ENCODE measurements at regions not wholly inside any gene's neighbourhood (a gene's known extent, or its start where the extent isn't known, plus 50 kb on each side); places are given as distances from the start of the nearest gene placed in this dataset.
"Not testable (repeated sequence)": the region's sequence is repeated elsewhere in the genome, so short reads cannot be mapped to it uniquely, and the experiment has no call there.

- no peaks in the 10 kb centered on the region for H3K4me1 ChIP-seq
- no peaks in the 10 kb centered on the region for H3K27me3 ChIP-seq
- intact Hi-C loops (cut with DNase I; ENCODE audit: low total_unique reads) = no loop called here
- no peak for DNase-seq
- no peaks in the 10 kb centered on the region for H3K36me3 ChIP-seq
- no peaks in the 10 kb centered on the region for H3K9me3 ChIP-seq
- no peak overlapping the region for H3K4me3 ChIP-seq
- no peak overlapping the region for H3K27ac ChIP-seq
- TF ChIP-seq POLR2A (IDR thresholded peaks at IDR 0.05) (no peak), CTCF (IDR thresholded peaks at IDR 0.05) (no peak)
Measured at GRCh38 chr2:76159042-76159648, 448.4 kb upstream of the GCFC2 start.

- Histone ChIP-seq H3K27ac (no peak overlapping the region), H3K4me1 (no peaks in the 10 kb centered on the region), H3K27me3 (no peaks in the 10 kb centered on the region), H3K36me3 (no peaks in the 10 kb centered on the region), H3K9me3 (no peaks in the 10 kb centered on the region), H3K4me3 (no peak overlapping the region)
- no peak for DNase-seq
- no peak for TF ChIP-seq CTCF (IDR thresholded peaks at IDR 0.05)
- TF ChIP-seq POLR2A (IDR thresholded peaks at IDR 0.05) = no peak
- intact Hi-C loops (cut with DNase I; ENCODE audit: low total_unique reads) = no loop called here
Measured at GRCh38 chr2:76157531-76157930, 446.8 kb upstream of the GCFC2 start.

- H3K27me3 ChIP-seq = no peaks in the 10 kb centered on the region
- DNase-seq = no peak
- H3K36me3 ChIP-seq = no peaks in the 10 kb centered on the region
- no peak overlapping the region for H3K27ac ChIP-seq
- no peaks in the 10 kb centered on the region for H3K9me3 ChIP-seq
- H3K4me3 ChIP-seq = no peak overlapping the region
- intact Hi-C loops (cut with DNase I; ENCODE audit: low total_unique reads) = no loop called here
- TF ChIP-seq CTCF (IDR thresholded peaks at IDR 0.05) = no peak
- no peak for TF ChIP-seq POLR2A (IDR thresholded peaks at IDR 0.05)
- no peaks in the 10 kb centered on the region for H3K4me1 ChIP-seq
Measured at GRCh38 chr2:76154981-76155380, 444.3 kb upstream of the GCFC2 start.

- intact Hi-C loops (cut with DNase I; ENCODE audit: low total_unique reads) = no loop called here
- DNase-seq = no peak
- TF ChIP-seq POLR2A (IDR thresholded peaks at IDR 0.05) = no peak
- no peak for TF ChIP-seq CTCF (IDR thresholded peaks at IDR 0.05)
- H3K9me3 ChIP-seq = no peaks in the 10 kb centered on the region
- H3K4me1 ChIP-seq = no peaks in the 10 kb centered on the region
- no peaks in the 10 kb centered on the region for H3K27me3 ChIP-seq
- H3K4me3 ChIP-seq = no peak overlapping the region
- H3K36me3 ChIP-seq = no peaks in the 10 kb centered on the region
- H3K27ac ChIP-seq = no peak overlapping the region
Measured at GRCh38 chr2:76149846-76150245, 439.1 kb upstream of the GCFC2 start.

- H3K36me3 ChIP-seq; H3K4me1 ChIP-seq; DNase-seq; intact Hi-C loops (cut with DNase I; ENCODE audit: low total_unique reads); H3K27me3 ChIP-seq; H3K9me3 ChIP-seq; H3K4me3 ChIP-seq; H3K27ac ChIP-seq: not testable (repeated sequence)
Measured at GRCh38 chr2:76139303-76139702, 428.6 kb upstream of the GCFC2 start.

GRCh38 chr2:76128622-76129021 lies 417.9 kb upstream of the GCFC2 start:
- no peaks in the 10 kb centered on the region for H3K4me1 ChIP-seq
- intact Hi-C loops (cut with DNase I; ENCODE audit: low total_unique reads) = no loop called here
- no peak overlapping the region for H3K27ac ChIP-seq
- no peak for DNase-seq
- no peak overlapping the region for H3K4me3 ChIP-seq
- H3K27me3 ChIP-seq = no peaks in the 10 kb centered on the region
- no peaks in the 10 kb centered on the region for H3K9me3 ChIP-seq
- TF ChIP-seq CTCF (IDR thresholded peaks at IDR 0.05) (no peak), POLR2A (IDR thresholded peaks at IDR 0.05) (no peak)
- H3K36me3 ChIP-seq = no peaks in the 10 kb centered on the region

All from uterus (tissue), 3 donors.